ENCODE measurements at regions not wholly inside any gene's neighbourhood (a gene's known extent, or its start where the extent isn't known, plus 50 kb on each side); places are given as distances from the start of the nearest gene placed in this dataset.

DNA sequence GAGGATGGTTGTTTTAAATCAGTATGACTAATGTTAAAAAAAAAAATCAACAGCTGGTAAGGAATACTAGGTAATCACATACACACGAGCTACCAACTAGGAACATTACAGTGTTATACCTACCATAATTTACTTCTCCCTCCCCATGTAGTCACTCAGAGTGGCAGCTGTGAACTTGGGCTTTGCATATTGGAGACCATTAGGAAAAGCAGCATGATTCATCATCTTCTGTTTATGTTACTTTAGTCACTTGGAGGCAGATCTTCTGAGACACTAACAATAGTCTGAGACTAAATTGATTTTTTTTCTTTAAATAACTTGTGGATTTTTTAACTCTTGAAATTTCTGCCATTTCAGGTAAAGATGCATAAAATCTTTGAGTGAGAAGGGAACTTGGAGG lies 141.5 kb upstream of the NR4A3 start:
- TF ChIP-seq, protein P1, sequence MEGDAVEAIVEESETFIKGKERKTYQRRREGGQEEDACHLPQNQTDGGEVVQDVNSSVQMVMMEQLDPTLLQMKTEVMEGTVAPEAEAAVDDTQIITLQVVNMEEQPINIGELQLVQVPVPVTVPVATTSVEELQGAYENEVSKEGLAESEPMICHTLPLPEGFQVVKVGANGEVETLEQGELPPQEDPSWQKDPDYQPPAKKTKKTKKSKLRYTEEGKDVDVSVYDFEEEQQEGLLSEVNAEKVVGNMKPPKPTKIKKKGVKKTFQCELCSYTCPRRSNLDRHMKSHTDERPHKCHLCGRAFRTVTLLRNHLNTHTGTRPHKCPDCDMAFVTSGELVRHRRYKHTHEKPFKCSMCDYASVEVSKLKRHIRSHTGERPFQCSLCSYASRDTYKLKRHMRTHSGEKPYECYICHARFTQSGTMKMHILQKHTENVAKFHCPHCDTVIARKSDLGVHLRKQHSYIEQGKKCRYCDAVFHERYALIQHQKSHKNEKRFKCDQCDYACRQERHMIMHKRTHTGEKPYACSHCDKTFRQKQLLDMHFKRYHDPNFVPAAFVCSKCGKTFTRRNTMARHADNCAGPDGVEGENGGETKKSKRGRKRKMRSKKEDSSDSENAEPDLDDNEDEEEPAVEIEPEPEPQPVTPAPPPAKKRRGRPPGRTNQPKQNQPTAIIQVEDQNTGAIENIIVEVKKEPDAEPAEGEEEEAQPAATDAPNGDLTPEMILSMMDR (IDR thresholded peaks at IDR 0.05), result no peak
- TF ChIP-seq POLR2A (IDR thresholded peaks at IDR 0.05) (no peak), POLR2AphosphoS5 (IDR thresholded peaks at IDR 0.05) (no peak)
